GM18858 (cell line): ENCODE measurements at regions not wholly inside any gene's neighbourhood (a gene's known extent, or its start where the extent isn't known, plus 50 kb on each side); places are given as distances from the start of the nearest gene placed in this dataset.
"Not testable (repeated sequence)": the region's sequence is repeated elsewhere in the genome, so short reads cannot be mapped to it uniquely, and the experiment has no call there.

Experiments
- ATAC-seq: cut with Tn5 transposase; IDR thresholded peaks from one replicate; pipeline ENCODE4 v1.9.1; 2021; ENCODE audit not compliant: unreplicated experiment

DNA sequence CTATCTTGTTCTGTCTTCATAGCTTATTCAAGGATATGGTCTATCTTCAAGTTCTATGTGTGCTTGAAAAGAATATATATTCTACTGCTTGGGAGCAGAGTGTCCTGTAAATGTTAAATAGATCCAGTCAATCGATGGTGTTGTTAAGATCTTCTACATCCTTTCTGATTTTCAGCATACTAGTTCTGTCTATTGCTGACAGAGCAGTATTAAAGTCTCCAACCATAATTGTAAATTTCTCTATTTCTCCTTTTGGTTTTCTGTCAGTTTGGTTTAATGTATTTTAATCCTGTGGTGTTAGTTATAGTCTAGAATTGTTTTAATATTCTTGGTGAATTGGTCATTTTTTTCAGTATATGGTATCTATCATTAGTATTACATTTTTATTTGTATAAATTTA lies 124.0 kb upstream of the COX7C start:
- ATAC-seq = no peak

- no peak for ATAC-seq
Measured at GRCh38 chr5:86500947-86501346, 116.8 kb upstream of the COX7C start.

DNA sequence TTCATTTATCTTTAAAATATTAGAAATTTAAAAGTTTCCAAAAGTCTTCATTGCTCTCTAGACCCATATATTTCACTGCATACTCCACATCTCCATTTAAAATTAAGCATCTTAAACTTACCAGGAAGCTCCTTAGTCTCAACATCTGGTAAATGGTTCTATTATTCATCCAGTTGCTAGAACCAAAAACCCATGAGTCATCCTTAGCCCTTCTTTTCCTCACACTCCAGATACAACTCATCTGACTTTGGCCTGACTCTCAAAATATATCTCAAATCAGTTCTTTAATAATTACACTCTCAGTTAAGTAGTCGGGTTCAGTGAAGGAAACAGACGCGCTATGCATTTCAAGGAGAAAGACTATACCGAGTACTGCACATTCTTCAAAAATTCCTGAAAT lies 110.2 kb upstream of the COX7C start:
- ATAC-seq = no peak

GRCh38 chr5:86510330-86510915 lies 107.3 kb upstream of the COX7C start:
- ATAC-seq = not testable (repeated sequence)

DNA sequence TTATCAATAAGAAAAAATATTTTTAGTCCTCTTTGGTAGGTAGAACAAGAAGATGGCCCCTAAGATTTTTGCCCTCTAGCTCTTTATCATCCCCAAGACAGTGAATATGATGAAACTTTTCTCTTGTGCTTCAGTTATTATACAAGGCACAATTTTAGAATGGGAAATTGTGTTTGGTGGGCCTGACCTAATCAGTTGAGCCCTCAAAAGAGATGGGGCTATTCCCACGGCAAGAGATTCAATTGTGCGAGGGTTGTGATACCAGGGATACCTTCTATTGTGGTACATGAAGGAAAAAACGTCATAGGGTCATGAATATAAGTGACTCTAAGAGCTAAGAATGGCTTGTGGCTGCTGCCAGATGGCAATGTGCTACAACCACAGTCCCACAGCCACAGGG lies 94.0 kb upstream of the COX7C start:
- ATAC-seq = no peak

DNA sequence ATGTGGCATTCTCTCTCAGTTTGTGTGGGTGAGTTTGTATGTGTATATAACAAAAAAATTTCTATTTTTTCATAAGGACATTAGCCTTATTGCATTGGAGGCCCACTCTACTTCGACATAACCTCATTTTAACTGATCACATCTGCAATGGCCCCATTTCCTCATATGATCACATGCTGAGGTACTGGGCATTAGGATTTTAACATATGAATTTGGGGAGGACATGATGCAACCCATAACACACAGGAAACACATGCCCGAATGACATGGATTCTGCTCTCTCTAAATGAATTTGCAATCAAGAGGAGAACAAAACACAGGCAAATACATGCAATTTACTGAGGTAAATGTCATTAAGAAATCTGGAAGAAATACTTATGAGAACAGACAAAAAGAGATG lies 92.1 kb upstream of the COX7C start:
- ATAC-seq = no peak

DNA sequence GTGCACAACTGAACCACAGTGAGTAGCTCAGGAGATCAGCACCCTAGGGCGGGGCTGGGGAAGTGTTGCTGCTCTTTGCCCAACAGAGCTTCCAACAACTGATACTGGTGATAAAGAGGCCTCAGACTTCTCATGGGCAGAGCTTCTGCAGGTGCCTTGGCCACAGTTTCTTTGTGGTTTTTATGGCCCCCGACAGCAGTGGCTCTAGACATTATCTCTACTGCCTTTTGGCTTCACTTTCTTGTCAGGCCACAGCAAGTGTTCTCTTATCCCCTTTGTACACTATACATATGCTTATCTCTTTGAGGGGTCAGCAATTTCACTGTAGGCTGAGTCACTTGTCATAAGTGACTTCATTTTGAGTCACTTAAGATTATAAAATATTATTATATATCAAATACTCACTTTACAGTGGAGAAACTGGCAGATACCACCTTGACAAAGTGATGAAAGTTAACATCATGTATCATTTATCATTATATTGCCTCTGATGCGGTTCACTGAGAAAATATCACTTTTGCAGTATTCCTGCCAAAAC lies 90.9 kb upstream of the COX7C start:
- ATAC-seq = no peak

DNA sequence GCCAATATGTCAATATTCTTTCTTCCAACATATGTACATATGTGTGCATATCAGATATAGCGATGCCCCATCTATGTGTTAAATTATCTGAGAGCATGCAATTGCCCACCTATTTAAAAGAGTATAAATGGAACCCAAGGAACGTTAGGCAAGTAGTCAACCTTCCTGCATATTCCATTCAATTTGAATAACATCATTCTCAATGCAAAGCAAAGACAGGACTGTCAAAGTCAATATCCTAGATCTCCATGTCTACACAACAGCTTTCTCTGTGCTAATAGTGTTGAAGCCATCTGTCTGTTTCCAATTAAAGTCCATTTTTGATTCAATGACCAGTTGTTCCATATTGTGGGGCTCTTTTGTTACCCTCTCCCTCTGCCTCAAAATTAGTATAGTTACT lies 85.3 kb upstream of the COX7C start:
- no peak for ATAC-seq

DNA sequence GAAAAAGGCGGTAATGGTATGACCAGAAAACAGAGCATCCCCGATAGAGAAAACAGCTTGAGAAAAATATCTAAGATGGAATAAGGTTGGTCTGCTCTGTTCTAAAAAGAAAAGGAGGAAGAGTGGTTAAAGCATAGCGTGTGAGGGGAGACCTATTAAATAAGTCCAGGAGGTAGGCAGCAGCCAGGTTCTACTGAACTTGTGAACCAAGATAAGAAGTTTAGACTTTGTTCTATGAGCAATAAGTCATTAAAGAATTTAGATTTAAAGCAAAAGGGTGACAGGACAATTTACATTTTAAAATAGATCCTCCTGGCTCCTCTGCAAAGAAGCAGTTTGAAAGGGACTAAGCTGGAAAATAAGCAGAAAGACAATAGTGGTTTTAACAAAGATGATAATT lies 81.3 kb upstream of the COX7C start:
- ATAC-seq = no peak

DNA sequence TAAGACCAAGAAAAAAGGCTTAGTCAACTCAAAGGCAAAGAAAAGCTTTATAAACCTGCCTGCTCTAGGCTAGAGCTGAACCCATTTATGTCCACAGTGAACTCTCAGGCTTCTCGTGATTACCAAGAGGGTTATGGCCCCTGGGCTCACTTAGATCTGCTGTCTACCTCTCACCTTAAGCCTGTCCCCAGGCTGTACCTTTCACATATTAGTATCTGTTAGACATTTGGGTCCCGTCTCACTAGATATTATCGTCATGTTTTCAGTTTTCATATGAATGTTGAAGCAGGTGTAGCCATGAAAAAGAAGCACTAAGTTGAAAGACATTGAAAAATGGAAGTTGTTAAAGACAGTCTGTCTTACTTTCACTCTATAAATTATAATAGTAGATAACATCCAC lies 75.2 kb upstream of the COX7C start:
- peak; percentile 72 for ATAC-seq

DNA sequence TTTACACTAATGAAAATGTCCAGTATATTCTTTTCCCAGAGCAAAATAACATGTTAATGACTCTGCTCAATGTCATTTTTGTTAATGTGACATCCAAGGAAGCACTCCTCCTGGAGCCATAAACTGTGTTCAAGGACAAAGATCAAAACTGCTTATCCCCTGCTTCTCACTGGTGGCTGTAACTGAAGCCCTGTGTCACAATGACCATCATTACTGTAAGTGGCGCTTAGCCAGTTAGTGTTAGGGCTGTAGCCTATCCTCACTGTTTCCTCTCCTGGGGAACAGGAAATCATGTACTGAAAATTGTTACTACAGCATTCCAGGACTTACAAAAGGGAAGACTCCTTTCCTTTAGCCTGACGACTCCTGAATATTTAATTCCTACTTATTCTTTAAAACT lies 71.7 kb upstream of the COX7C start:
- ATAC-seq = no peak

DNA sequence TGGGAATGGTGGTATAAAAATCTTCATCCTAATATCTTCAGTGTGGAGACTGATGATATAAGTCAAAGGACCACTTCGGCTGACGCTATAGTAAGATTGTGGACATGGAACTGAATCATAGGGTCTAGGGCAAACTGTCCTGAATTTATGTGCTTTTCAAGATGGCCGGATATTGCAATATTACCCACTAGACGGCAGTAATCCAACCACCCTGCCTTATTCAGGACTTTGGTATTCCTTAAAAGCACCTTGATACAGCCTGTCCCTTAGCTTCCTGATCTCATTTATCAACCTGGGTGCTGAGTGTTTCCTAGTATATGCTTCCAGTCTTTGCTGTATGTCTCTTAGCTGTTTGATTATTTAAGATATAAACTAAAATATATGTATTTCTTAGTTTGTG lies 71.2 kb upstream of the COX7C start:
- no peak for ATAC-seq

- ATAC-seq = no peak
Measured at GRCh38 chr5:86554638-86555037, 63.1 kb upstream of the COX7C start.

DNA sequence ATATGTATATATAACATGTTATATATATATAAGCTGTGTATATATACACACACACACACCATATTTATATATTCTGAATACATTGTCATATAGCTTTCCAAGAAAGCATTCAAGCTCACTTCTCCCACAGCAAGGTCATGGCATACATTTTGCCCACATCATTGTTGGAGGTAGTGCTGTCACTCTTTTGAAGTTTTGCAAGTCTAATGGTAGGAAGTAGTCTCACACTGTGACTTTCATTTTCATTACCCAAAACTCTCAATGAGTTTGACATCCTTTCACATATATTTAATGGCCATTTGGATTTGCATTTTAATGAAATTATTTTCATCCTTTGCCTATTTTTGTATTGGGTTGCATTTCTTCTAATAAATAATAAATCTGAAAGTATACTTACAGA lies 59.8 kb upstream of the COX7C start:
- ATAC-seq = no peak

GRCh38 chr5:86565197-86565789 lies 52.4 kb upstream of the COX7C start:
- peak; percentile 61 for ATAC-seq

- ATAC-seq = not testable (repeated sequence)
Measured at GRCh38 chr5:86566030-86566429, 51.7 kb upstream of the COX7C start.
